Activated CD4-positive, alpha-beta memory T cell treated with anti-CD3 and anti-CD28 coated beads, Interleukin-2, amount 10 ng/mL, durations not matched to agents 7 days and 5 days (primary cell): ENCODE measurements at regions not wholly inside any gene's neighbourhood (a gene's known extent, or its start where the extent isn't known, plus 50 kb on each side); places are given as distances from the start of the nearest gene placed in this dataset.

Experiments
- CTCF ChIA-PET: fragments of 350-600 bp; sonication (Branson Sonifier 250); formaldehyde crosslinking; loops from one replicate; lab custom pipeline; 2021; ENCODE audit warnings: antibody characterized with exemption, inconsistent platforms; lab: Charles Lee
- POLR2A ChIA-PET: fragments of 350-600 bp; sonication (Branson Sonifier 250); formaldehyde crosslinking; loops from one replicate; lab custom pipeline; 2021; ENCODE audit warnings: antibody characterized with exemption; lab: Charles Lee
- DNase-seq: peaks from one replicate; pipeline ENCODE4 v3.0.0-alpha.2; 2020
- H3K27ac Mint-ChIP-seq: one replicate; pipeline ENCODE4 v1.8.0; 2021; ENCODE audit warnings: mild to moderate bottlenecking, mixed read lengths
- H3K27me3 Mint-ChIP-seq: one replicate; pipeline ENCODE4 v1.8.0; 2021; ENCODE audit warnings: mixed read lengths
- H3K36me3 Mint-ChIP-seq: one replicate; pipeline ENCODE4 v1.8.0; 2021; ENCODE audit warnings: low read depth, mixed read lengths
- H3K4me1 Mint-ChIP-seq: one replicate; pipeline ENCODE4 v1.8.0; 2021; ENCODE audit warnings: mixed read lengths
- H3K4me3 Mint-ChIP-seq: one replicate; pipeline ENCODE4 v1.8.0; 2021; ENCODE audit warnings: mild to moderate bottlenecking, mixed read lengths
- H3K9me3 Mint-ChIP-seq: one replicate; pipeline ENCODE4 v1.8.0; 2021; ENCODE audit warnings: mixed read lengths

DNA sequence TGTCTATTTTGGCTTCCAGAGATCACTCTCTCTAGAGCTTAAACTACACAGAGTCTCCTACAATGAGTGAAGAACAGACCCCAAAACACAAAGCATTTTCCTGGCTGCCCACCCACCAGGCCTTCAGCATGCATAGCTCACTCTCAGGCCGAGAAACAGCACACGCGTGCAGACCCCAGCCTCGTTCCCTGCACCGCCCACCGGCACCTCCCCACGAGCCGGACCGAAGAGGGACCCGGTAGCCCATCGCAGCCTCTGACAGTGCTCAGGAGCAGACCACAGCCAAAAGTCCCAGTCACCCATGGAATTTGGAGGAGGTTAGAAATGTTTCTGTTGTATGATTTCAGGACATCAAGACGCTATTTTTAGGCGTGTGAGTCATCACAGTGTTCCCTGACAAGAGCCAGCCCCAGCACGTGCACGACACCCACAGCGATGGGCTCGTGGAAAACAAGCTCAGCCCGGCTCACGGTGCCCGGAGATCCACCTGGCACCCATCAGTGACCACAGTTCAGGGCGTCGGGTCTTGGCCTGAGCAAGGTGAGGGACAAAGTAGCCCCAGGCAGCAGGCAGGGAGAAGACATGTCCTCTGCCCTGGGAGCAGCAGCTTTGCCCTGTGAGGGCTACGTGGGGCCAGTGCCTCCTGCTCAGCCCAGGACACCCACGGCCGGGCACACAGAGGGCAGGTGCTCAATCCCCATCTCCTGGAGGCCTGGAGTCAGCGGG lies 50.1 kb upstream of the SPACA7 start:
- H3K9me3 Mint-ChIP-seq = no peaks in the 10 kb centered on the region
- H3K36me3 Mint-ChIP-seq = no peaks in the 10 kb centered on the region
- POLR2A ChIA-PET = no interaction called here
- CTCF ChIA-PET = no interaction called here
- DNase-seq = no peak
- H3K27me3 Mint-ChIP-seq = peaks cover 7% of the 10 kb centered on the region
- no peaks in the 10 kb centered on the region for H3K4me1 Mint-ChIP-seq
- H3K27ac Mint-ChIP-seq = no peak overlapping the region
- no peak overlapping the region for H3K4me3 Mint-ChIP-seq
